Activated naive CD4-positive, alpha-beta T cell treated with anti-CD3 and anti-CD28 coated beads, Interleukin-2, amount 10 ng/mL, durations not matched to agents 7 days and 5 days (primary cell): ENCODE measurements at regions not wholly inside any gene's neighbourhood (a gene's known extent, or its start where the extent isn't known, plus 50 kb on each side); places are given as distances from the start of the nearest gene placed in this dataset.
"Not testable (repeated sequence)": the region's sequence is repeated elsewhere in the genome, so short reads cannot be mapped to it uniquely, and the experiment has no call there.

Source experiments
- CTCF ChIA-PET: fragments of 350-600 bp; sonication (Branson Sonifier 250); formaldehyde crosslinking; loops from one replicate; lab custom pipeline; 2021; ENCODE audit warnings: antibody characterized with exemption; lab: Charles Lee
- DNase-seq: peaks from one replicate; pipeline ENCODE4 v3.0.0-alpha.2; 2020
- H3K27ac Mint-ChIP-seq: one replicate; pipeline ENCODE4 v1.8.0; 2021; ENCODE audit warnings: mild to moderate bottlenecking, moderate library complexity, mixed read lengths
- H3K27me3 Mint-ChIP-seq: one replicate; pipeline ENCODE4 v1.8.0; 2021; ENCODE audit warnings: mild to moderate bottlenecking, mixed read lengths
- H3K36me3 Mint-ChIP-seq: one replicate; pipeline ENCODE4 v1.8.0; 2021; ENCODE audit warnings: mixed read lengths
- H3K4me1 Mint-ChIP-seq: one replicate; pipeline ENCODE4 v1.8.0; 2021; ENCODE audit warnings: mixed read lengths
- H3K4me3 Mint-ChIP-seq: one replicate; pipeline ENCODE4 v1.8.0; 2021; ENCODE audit warnings: mild to moderate bottlenecking, moderate library complexity, mixed read lengths
- H3K9me3 Mint-ChIP-seq: one replicate; pipeline ENCODE4 v1.8.0; 2021; ENCODE audit warnings: mixed read lengths

GRCh38 chr7:32747443-32748148 lies 144.0 kb downstream of the KBTBD2 start:
- DNase-seq, H3K9me3 Mint-ChIP-seq, H3K4me1 Mint-ChIP-seq, CTCF ChIA-PET, H3K27ac Mint-ChIP-seq, H3K4me3 Mint-ChIP-seq, H3K36me3 Mint-ChIP-seq: not testable (repeated sequence)
- H3K27me3 Mint-ChIP-seq: peaks cover 11% of the 10 kb centered on the region

- H3K4me3 Mint-ChIP-seq, DNase-seq, CTCF ChIA-PET, H3K4me1 Mint-ChIP-seq, H3K9me3 Mint-ChIP-seq, H3K27ac Mint-ChIP-seq, H3K36me3 Mint-ChIP-seq: not testable (repeated sequence)
- peaks cover 13% of the 10 kb centered on the region for H3K27me3 Mint-ChIP-seq
Observed at GRCh38 chr7:32741853-32742476, 149.6 kb downstream of the KBTBD2 start.

- H3K27ac Mint-ChIP-seq, CTCF ChIA-PET, DNase-seq, H3K36me3 Mint-ChIP-seq, H3K4me3 Mint-ChIP-seq, H3K9me3 Mint-ChIP-seq, H3K4me1 Mint-ChIP-seq: not testable (repeated sequence)
- H3K27me3 Mint-ChIP-seq: peaks cover 13% of the 10 kb centered on the region
Observed at GRCh38 chr7:32739749-32740148, 151.8 kb downstream of the KBTBD2 start.

GRCh38 chr7:32738390-32738789 lies 153.2 kb downstream of the KBTBD2 start:
- H3K4me3 Mint-ChIP-seq, H3K36me3 Mint-ChIP-seq, H3K4me1 Mint-ChIP-seq, H3K9me3 Mint-ChIP-seq, H3K27me3 Mint-ChIP-seq, H3K27ac Mint-ChIP-seq, CTCF ChIA-PET, DNase-seq: not testable (repeated sequence)

- H3K4me3 Mint-ChIP-seq, H3K27ac Mint-ChIP-seq, CTCF ChIA-PET, H3K4me1 Mint-ChIP-seq, DNase-seq, H3K36me3 Mint-ChIP-seq, H3K9me3 Mint-ChIP-seq: not testable (repeated sequence)
- H3K27me3 Mint-ChIP-seq: peaks cover 21% of the 10 kb centered on the region
Observed at GRCh38 chr7:32732767-32733166, 158.8 kb downstream of the KBTBD2 start.

GRCh38 chr7:32729335-32729675 lies 162.3 kb downstream of the KBTBD2 start:
- H3K36me3 Mint-ChIP-seq, H3K9me3 Mint-ChIP-seq, CTCF ChIA-PET, H3K27ac Mint-ChIP-seq, H3K4me1 Mint-ChIP-seq, DNase-seq: not testable (repeated sequence)
- H3K27me3 Mint-ChIP-seq: peaks cover 38% of the 10 kb centered on the region
- H3K4me3 Mint-ChIP-seq: peak overlapping the region; percentile 43

GRCh38 chr7:32728412-32729334 lies 162.9 kb downstream of the KBTBD2 start:
- H3K27ac Mint-ChIP-seq, H3K9me3 Mint-ChIP-seq, H3K4me1 Mint-ChIP-seq, H3K36me3 Mint-ChIP-seq, CTCF ChIA-PET: not testable (repeated sequence)
- Mint-ChIP-seq H3K27me3 (peaks cover 40% of the 10 kb centered on the region), H3K4me3 (peak overlapping the region; percentile 55)
- DNase-seq: peak; percentile 58

- H3K4me1 Mint-ChIP-seq, CTCF ChIA-PET, H3K9me3 Mint-ChIP-seq, H3K36me3 Mint-ChIP-seq, H3K27ac Mint-ChIP-seq: not testable (repeated sequence)
- peak overlapping the region; percentile 73 for H3K4me3 Mint-ChIP-seq
- peaks cover 38% of the 10 kb centered on the region for H3K27me3 Mint-ChIP-seq
- peak; percentile 46 for DNase-seq
Observed at GRCh38 chr7:32727483-32728411, 163.8 kb downstream of the KBTBD2 start.

GRCh38 chr7:32722837-32723236 lies 168.7 kb downstream of the KBTBD2 start:
- H3K9me3 Mint-ChIP-seq, CTCF ChIA-PET, H3K4me1 Mint-ChIP-seq, H3K27ac Mint-ChIP-seq, DNase-seq, H3K36me3 Mint-ChIP-seq, H3K4me3 Mint-ChIP-seq: not testable (repeated sequence)
- peaks cover 20% of the 10 kb centered on the region for H3K27me3 Mint-ChIP-seq

- Mint-ChIP-seq H3K4me1 (peaks cover 3% of the 10 kb centered on the region), H3K27me3 (peaks cover 6% of the 10 kb centered on the region), H3K27ac (no peak overlapping the region), H3K9me3 (no peaks in the 10 kb centered on the region), H3K36me3 (no peaks in the 10 kb centered on the region), H3K4me3 (no peak overlapping the region)
- no peak for DNase-seq
- CTCF ChIA-PET: interaction anchor here (0.7 kb wide), 1 partner anchor 47 kb away, joined by 3 read pairs; no protein-coding TSS in a partner anchor
Observed at GRCh38 chr7:32694182-32694581, 197.4 kb downstream of the KBTBD2 start.

- CTCF ChIA-PET: interaction anchor here (1.1 kb wide), 1 partner anchor 70 kb away, joined by 3 read pairs; no protein-coding TSS in a partner anchor
- H3K4me3 Mint-ChIP-seq, H3K27me3 Mint-ChIP-seq, H3K9me3 Mint-ChIP-seq, H3K27ac Mint-ChIP-seq, H3K36me3 Mint-ChIP-seq: not testable (repeated sequence)
- DNase-seq: peak; percentile 22
- H3K4me1 Mint-ChIP-seq: peaks cover 11% of the 10 kb centered on the region
Observed at GRCh38 chr7:32691965-32692815, 196.9 kb downstream of the AVL9 start.

- not testable (repeated sequence) for DNase-seq, H3K4me3 Mint-ChIP-seq, H3K27ac Mint-ChIP-seq, H3K36me3 Mint-ChIP-seq, H3K9me3 Mint-ChIP-seq, H3K27me3 Mint-ChIP-seq
- peaks cover 11% of the 10 kb centered on the region for H3K4me1 Mint-ChIP-seq
- CTCF ChIA-PET: interaction anchor here (0.7 kb wide), 1 partner anchor 110 kb away, joined by 3 read pairs; no protein-coding TSS in a partner anchor
Observed at GRCh38 chr7:32688092-32688491, 192.8 kb downstream of the AVL9 start.

GRCh38 chr7:32681174-32681518 lies 185.9 kb downstream of the AVL9 start:
- DNase-seq: no peak
- CTCF ChIA-PET: no interaction called here
- Mint-ChIP-seq H3K27me3 (peaks cover 10% of the 10 kb centered on the region), H3K36me3 (no peaks in the 10 kb centered on the region), H3K9me3 (no peaks in the 10 kb centered on the region), H3K4me3 (no peak overlapping the region), H3K27ac (no peak overlapping the region), H3K4me1 (no peaks in the 10 kb centered on the region)
